ENCODE measurements at regions not wholly inside any gene's neighbourhood (a gene's known extent, or its start where the extent isn't known, plus 50 kb on each side); places are given as distances from the start of the nearest gene placed in this dataset.
"Not testable (repeated sequence)": the region's sequence is repeated elsewhere in the genome, so short reads cannot be mapped to it uniquely, and the experiment has no call there.

GRCh38 chr2:53510401-53510800 is 257.2 kb upstream of the CHAC2 start:
- no peaks in the 10 kb centered on the region for H3K27me3 ChIP-seq (ENCODE audit: control insufficient read depth, extremely low read depth, insufficient read depth, low read length)
- H3K4me1 ChIP-seq (ENCODE audit: control insufficient read depth, extremely low read depth, insufficient read depth, low read length): peaks cover 3% of the 10 kb centered on the region
- H3K9me3 ChIP-seq (ENCODE audit: control insufficient read depth, low read depth, low read length): no peaks in the 10 kb centered on the region
- TF ChIP-seq EZH2 (IDR thresholded peaks at IDR 0.05; ENCODE audit: low read length) (no peak), CTCF (optimal IDR thresholded peaks at IDR 0.05 in 1 of 3, IDR thresholded peaks at IDR 0.05 in 1 of 3, conservative IDR thresholded peaks at IDR 0.05 in 1 of 3; ENCODE audit: extremely low read depth in 1 of 3, insufficient read depth in 2 of 3, low read length in 3 of 3) (no peak)
- FAIRE-seq (no peak), DNase-seq (ENCODE audit: low read depth, low spot score) (no peak)
- H3K4me2 ChIP-seq (ENCODE audit: control insufficient read depth, extremely low read depth, insufficient read depth, low read depth, low read length): no peak overlapping the region
- no peak overlapping the region for H3K9ac ChIP-seq (ENCODE audit: control insufficient read depth, extremely low read depth, insufficient read depth, low read length)
- H3K9me1 ChIP-seq (ENCODE audit: control insufficient read depth, extremely low read depth, insufficient read depth, low read length): no peaks in the 10 kb centered on the region
- H4K20me1 ChIP-seq (ENCODE audit: control insufficient read depth, extremely low read depth, insufficient read depth, low read length): no peaks in the 10 kb centered on the region
- dilution Hi-C loops (cut with MboI; ENCODE audit: extremely low pct_ligation_motif_present, low sequenced_read_pairs): no loop called here
- no peak overlapping the region for H2AFZ ChIP-seq (ENCODE audit: control insufficient read depth, low read length)
- no peak overlapping the region for H3K4me3 ChIP-seq (ENCODE audit: control insufficient read depth in 2 of 3, extremely low read depth in 1 of 3, insufficient read depth in 2 of 3, low read depth in 1 of 3, low read length in 3 of 3)
- no peaks in the 10 kb centered on the region for H3K79me2 ChIP-seq (ENCODE audit: control insufficient read depth, insufficient read depth, low read length)
- H3K27ac ChIP-seq (ENCODE audit: control insufficient read depth, insufficient read depth, low read length): no peak overlapping the region
- no peaks in the 10 kb centered on the region for H3K36me3 ChIP-seq (ENCODE audit: control insufficient read depth in 2 of 2, extremely low read depth in 1 of 2, insufficient read depth in 2 of 2, low read length in 2 of 2)

GRCh38 chr2:53509831-53510388 is 257.7 kb upstream of the CHAC2 start:
- Histone ChIP-seq H3K4me2 (ENCODE audit: control insufficient read depth, extremely low read depth, insufficient read depth, low read depth, low read length) (no peak overlapping the region), H3K9me1 (ENCODE audit: control insufficient read depth, extremely low read depth, insufficient read depth, low read length) (no peaks in the 10 kb centered on the region), H3K36me3 (ENCODE audit: control insufficient read depth in 2 of 2, extremely low read depth in 1 of 2, insufficient read depth in 2 of 2, low read length in 2 of 2) (no peaks in the 10 kb centered on the region), H4K20me1 (ENCODE audit: control insufficient read depth, extremely low read depth, insufficient read depth, low read length) (no peaks in the 10 kb centered on the region), H3K9me3 (ENCODE audit: control insufficient read depth, low read depth, low read length) (no peaks in the 10 kb centered on the region), H2AFZ (ENCODE audit: control insufficient read depth, low read length) (no peak overlapping the region), H3K4me1 (ENCODE audit: control insufficient read depth, extremely low read depth, insufficient read depth, low read length) (peaks cover 3% of the 10 kb centered on the region), H3K27me3 (ENCODE audit: control insufficient read depth, extremely low read depth, insufficient read depth, low read length) (no peaks in the 10 kb centered on the region), H3K27ac (ENCODE audit: control insufficient read depth, insufficient read depth, low read length) (no peak overlapping the region), H3K9ac (ENCODE audit: control insufficient read depth, extremely low read depth, insufficient read depth, low read length) (no peak overlapping the region), H3K79me2 (ENCODE audit: control insufficient read depth, insufficient read depth, low read length) (no peaks in the 10 kb centered on the region), H3K4me3 (ENCODE audit: control insufficient read depth in 2 of 3, extremely low read depth in 1 of 3, insufficient read depth in 2 of 3, low read depth in 1 of 3, low read length in 3 of 3) (no peak overlapping the region)
- DNase-seq (ENCODE audit: low read depth, low spot score) (no peak), FAIRE-seq (no peak)
- no peak for TF ChIP-seq EZH2 (IDR thresholded peaks at IDR 0.05; ENCODE audit: low read length)
- dilution Hi-C loops (cut with MboI; ENCODE audit: extremely low pct_ligation_motif_present, low sequenced_read_pairs): no loop called here

- H3K36me3 ChIP-seq (ENCODE audit: control insufficient read depth in 2 of 2, extremely low read depth in 1 of 2, insufficient read depth in 2 of 2, low read length in 2 of 2): no peaks in the 10 kb centered on the region
- H3K4me1 ChIP-seq (ENCODE audit: control insufficient read depth, extremely low read depth, insufficient read depth, low read length): peaks cover 3% of the 10 kb centered on the region
- no peak overlapping the region for H3K9ac ChIP-seq (ENCODE audit: control insufficient read depth, extremely low read depth, insufficient read depth, low read length)
- no peaks in the 10 kb centered on the region for H3K9me1 ChIP-seq (ENCODE audit: control insufficient read depth, extremely low read depth, insufficient read depth, low read length)
- peak in 1 of 3 experiments; percentile 7 for TF ChIP-seq CTCF (optimal IDR thresholded peaks at IDR 0.05 in 1 of 3, IDR thresholded peaks at IDR 0.05 in 1 of 3, conservative IDR thresholded peaks at IDR 0.05 in 1 of 3; ENCODE audit: extremely low read depth in 1 of 3, insufficient read depth in 2 of 3, low read length in 3 of 3)
- TF ChIP-seq EZH2 (IDR thresholded peaks at IDR 0.05; ENCODE audit: low read length): no peak
- no peak overlapping the region for H3K27ac ChIP-seq (ENCODE audit: control insufficient read depth, insufficient read depth, low read length)
- no peaks in the 10 kb centered on the region for H3K9me3 ChIP-seq (ENCODE audit: control insufficient read depth, low read depth, low read length)
- FAIRE-seq (no peak), DNase-seq (ENCODE audit: low read depth, low spot score) (no peak)
- no peaks in the 10 kb centered on the region for H3K27me3 ChIP-seq (ENCODE audit: control insufficient read depth, extremely low read depth, insufficient read depth, low read length)
- H4K20me1 ChIP-seq (ENCODE audit: control insufficient read depth, extremely low read depth, insufficient read depth, low read length): no peaks in the 10 kb centered on the region
- no peak overlapping the region for H3K4me3 ChIP-seq (ENCODE audit: control insufficient read depth in 2 of 3, extremely low read depth in 1 of 3, insufficient read depth in 2 of 3, low read depth in 1 of 3, low read length in 3 of 3)
- H3K4me2 ChIP-seq (ENCODE audit: control insufficient read depth, extremely low read depth, insufficient read depth, low read depth, low read length): no peak overlapping the region
- H2AFZ ChIP-seq (ENCODE audit: control insufficient read depth, low read length): no peak overlapping the region
- no peaks in the 10 kb centered on the region for H3K79me2 ChIP-seq (ENCODE audit: control insufficient read depth, insufficient read depth, low read length)
- dilution Hi-C loops (cut with MboI; ENCODE audit: extremely low pct_ligation_motif_present, low sequenced_read_pairs): no loop called here
These were observed 258.9 kb upstream of the CHAC2 start for GRCh38 chr2:53508667-53509066.

GRCh38 chr2:53507070-53507469 is 260.5 kb upstream of the CHAC2 start:
- H3K36me3 ChIP-seq (ENCODE audit: control insufficient read depth in 2 of 2, extremely low read depth in 1 of 2, insufficient read depth in 2 of 2, low read length in 2 of 2); H3K4me3 ChIP-seq (ENCODE audit: control insufficient read depth in 2 of 3, extremely low read depth in 1 of 3, insufficient read depth in 2 of 3, low read depth in 1 of 3, low read length in 3 of 3); H3K79me2 ChIP-seq (ENCODE audit: control insufficient read depth, insufficient read depth, low read length); H3K9me1 ChIP-seq (ENCODE audit: control insufficient read depth, extremely low read depth, insufficient read depth, low read length); H3K9me3 ChIP-seq (ENCODE audit: control insufficient read depth, low read depth, low read length); H3K9ac ChIP-seq (ENCODE audit: control insufficient read depth, extremely low read depth, insufficient read depth, low read length); H3K27ac ChIP-seq (ENCODE audit: control insufficient read depth, insufficient read depth, low read length); H2AFZ ChIP-seq (ENCODE audit: control insufficient read depth, low read length); DNase-seq (ENCODE audit: low read depth, low spot score); dilution Hi-C loops (cut with MboI; ENCODE audit: extremely low pct_ligation_motif_present, low sequenced_read_pairs); H4K20me1 ChIP-seq (ENCODE audit: control insufficient read depth, extremely low read depth, insufficient read depth, low read length); H3K4me2 ChIP-seq (ENCODE audit: control insufficient read depth, extremely low read depth, insufficient read depth, low read depth, low read length); H3K4me1 ChIP-seq (ENCODE audit: control insufficient read depth, extremely low read depth, insufficient read depth, low read length); H3K27me3 ChIP-seq (ENCODE audit: control insufficient read depth, extremely low read depth, insufficient read depth, low read length): not testable (repeated sequence)
- FAIRE-seq: peak; percentile 73
